Keratinocyte (primary cell): ENCODE measurements at regions not wholly inside any gene's neighbourhood (a gene's known extent, or its start where the extent isn't known, plus 50 kb on each side); places are given as distances from the start of the nearest gene placed in this dataset.

ENCODE experiments used
- CTCF ChIP-seq, 3 experiments: IDR thresholded peaks in 1 of 3; conservative IDR thresholded peaks in 1 of 3; optimal IDR thresholded peaks in 1 of 3; 2 replicates in 2 of 3; 3 replicates in 1 of 3; pipeline versions ENCODE3 to v1.5.1; 2011; ENCODE audit warnings: low read length in 3 of 3, mild to moderate bottlenecking in 3 of 3, moderate library complexity in 2 of 3, control low read depth in 1 of 3, inconsistent platforms in 1 of 3; ENCODE audit not compliant: insufficient read depth in 2 of 3; ENCODE audit errors: extremely low read depth in 1 of 3
- EZH2 ChIP-seq: IDR thresholded peaks from one replicate; pipeline ENCODE4 v1.6.1; 2012; ENCODE audit warnings: inconsistent platforms, mild to moderate bottlenecking, low read length, moderate library complexity

- no peak for TF ChIP-seq CTCF (optimal IDR thresholded peaks at IDR 0.05 in 1 of 3, IDR thresholded peaks at IDR 0.05 in 1 of 3, conservative IDR thresholded peaks at IDR 0.05 in 1 of 3; ENCODE audit: extremely low read depth in 1 of 3, insufficient read depth in 2 of 3, low read length in 3 of 3)
- TF ChIP-seq EZH2 = no peak
Measured at GRCh38 chr6:99165838-99166237, 183.6 kb downstream of the FAXC start.
